DND-41 (cell line): ENCODE measurements at regions not wholly inside any gene's neighbourhood (a gene's known extent, or its start where the extent isn't known, plus 50 kb on each side); places are given as distances from the start of the nearest gene placed in this dataset.

Source experiments
- CTCF ChIP-seq: IDR thresholded peaks from 2 replicates; pipeline ENCODE4 v1.5.1; 2012; ENCODE audit warnings: borderline replicate concordance, low read length, moderate library complexity, mild to moderate bottlenecking; ENCODE audit not compliant: poor library complexity, severe bottlenecking; ENCODE audit errors: extremely low read depth
- EZH2 ChIP-seq: IDR thresholded peaks from 3 replicates; pipeline ENCODE4 v1.6.1; 2012; ENCODE audit warnings: borderline replicate concordance, low read depth, mild to moderate bottlenecking, moderate library complexity, low read length, inconsistent platforms; ENCODE audit not compliant: severe bottlenecking

GRCh38 chr18:75782204-75782603, 354.7 kb upstream of the SMIM21 start:
- TF ChIP-seq CTCF, result no peak
- no peak for TF ChIP-seq EZH2
